ENCODE measurements at regions not wholly inside any gene's neighbourhood (a gene's known extent, or its start where the extent isn't known, plus 50 kb on each side); places are given as distances from the start of the nearest gene placed in this dataset.
A peak's percentile ranks its signal among the peaks of the same experiment; 100 is the strongest.

- TF ChIP-seq RAD21 (IDR thresholded peaks at IDR 0.05; ENCODE audit: insufficient read depth, low read depth, low read length) = no peak
- no peak for TF ChIP-seq SIN3A (IDR thresholded peaks at IDR 0.05; ENCODE audit: low read depth, low read length)
- no peak for TF ChIP-seq FOXK2 (IDR thresholded peaks at IDR 0.05)
- TF ChIP-seq ZBTB40 (IDR thresholded peaks at IDR 0.05; ENCODE audit: borderline replicate concordance) = peak; percentile 48; the same call in 1 of the 2 replicates
Measured at GRCh38 chr16:86886651-86887050, 308.3 kb downstream of the FOXL1 start.
